NT2/D1 (cell line): ENCODE measurements at regions not wholly inside any gene's neighbourhood (a gene's known extent, or its start where the extent isn't known, plus 50 kb on each side); places are given as distances from the start of the nearest gene placed in this dataset.

Source experiments
- SUZ12 ChIP-seq: IDR thresholded peaks from 2 replicates; pipeline ENCODE4 v1.6.1; 2011; ENCODE audit not compliant: insufficient read length, insufficient read depth; ENCODE audit errors: extremely low read depth
- YY1 ChIP-seq: IDR thresholded peaks from 2 replicates; pipeline ENCODE4 v1.6.1; 2011; ENCODE audit not compliant: insufficient read length, insufficient read depth
- ZNF274 ChIP-seq: IDR thresholded peaks from 2 replicates; pipeline ENCODE4 v1.6.1; 2011; ENCODE audit warnings: mild to moderate bottlenecking, low read depth, low read length

GRCh38 chr7:113825832-113826231 lies 93.0 kb downstream of the PPP1R3A start:
- TF ChIP-seq YY1 (no peak), ZNF274 (no peak), SUZ12 (no peak)
